ENCODE measurements at regions not wholly inside any gene's neighbourhood (a gene's known extent, or its start where the extent isn't known, plus 50 kb on each side); places are given as distances from the start of the nearest gene placed in this dataset.

DNA sequence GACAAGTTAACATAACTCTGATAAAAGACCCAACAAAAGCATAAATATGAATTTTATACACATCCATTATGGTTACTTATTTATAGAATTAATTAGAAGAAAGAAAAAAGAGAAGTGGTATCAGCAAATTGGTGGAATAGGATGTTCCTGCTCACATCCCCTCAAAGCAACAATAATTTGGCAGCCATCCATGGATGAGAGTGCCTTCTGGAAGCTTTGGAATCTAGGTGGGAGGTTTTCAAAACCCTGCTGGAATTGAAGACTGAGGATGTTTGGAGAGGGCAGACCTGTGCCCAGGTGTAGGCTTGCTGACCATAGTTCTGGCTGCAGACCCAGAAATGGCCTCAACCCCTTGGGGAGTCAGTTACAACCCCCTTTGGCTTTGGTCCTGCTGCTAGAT, 91.2 kb downstream of the EDEM1 start:
- TF ChIP-seq, protein P1, sequence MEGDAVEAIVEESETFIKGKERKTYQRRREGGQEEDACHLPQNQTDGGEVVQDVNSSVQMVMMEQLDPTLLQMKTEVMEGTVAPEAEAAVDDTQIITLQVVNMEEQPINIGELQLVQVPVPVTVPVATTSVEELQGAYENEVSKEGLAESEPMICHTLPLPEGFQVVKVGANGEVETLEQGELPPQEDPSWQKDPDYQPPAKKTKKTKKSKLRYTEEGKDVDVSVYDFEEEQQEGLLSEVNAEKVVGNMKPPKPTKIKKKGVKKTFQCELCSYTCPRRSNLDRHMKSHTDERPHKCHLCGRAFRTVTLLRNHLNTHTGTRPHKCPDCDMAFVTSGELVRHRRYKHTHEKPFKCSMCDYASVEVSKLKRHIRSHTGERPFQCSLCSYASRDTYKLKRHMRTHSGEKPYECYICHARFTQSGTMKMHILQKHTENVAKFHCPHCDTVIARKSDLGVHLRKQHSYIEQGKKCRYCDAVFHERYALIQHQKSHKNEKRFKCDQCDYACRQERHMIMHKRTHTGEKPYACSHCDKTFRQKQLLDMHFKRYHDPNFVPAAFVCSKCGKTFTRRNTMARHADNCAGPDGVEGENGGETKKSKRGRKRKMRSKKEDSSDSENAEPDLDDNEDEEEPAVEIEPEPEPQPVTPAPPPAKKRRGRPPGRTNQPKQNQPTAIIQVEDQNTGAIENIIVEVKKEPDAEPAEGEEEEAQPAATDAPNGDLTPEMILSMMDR (IDR thresholded peaks at IDR 0.05): no peak

- TF ChIP-seq, protein P1 (IDR thresholded peaks at IDR 0.05): no peak
Measured at GRCh38 chr3:5282703-5283102, 95.2 kb downstream of the EDEM1 start.

- TF ChIP-seq, protein P1 (IDR thresholded peaks at IDR 0.05): no peak
Measured at GRCh38 chr3:5285439-5285838, 97.9 kb downstream of the EDEM1 start.

GRCh38 chr3:5290915-5291314, 103.4 kb downstream of the EDEM1 start:
- TF ChIP-seq, protein P1 (IDR thresholded peaks at IDR 0.05): no peak

DNA sequence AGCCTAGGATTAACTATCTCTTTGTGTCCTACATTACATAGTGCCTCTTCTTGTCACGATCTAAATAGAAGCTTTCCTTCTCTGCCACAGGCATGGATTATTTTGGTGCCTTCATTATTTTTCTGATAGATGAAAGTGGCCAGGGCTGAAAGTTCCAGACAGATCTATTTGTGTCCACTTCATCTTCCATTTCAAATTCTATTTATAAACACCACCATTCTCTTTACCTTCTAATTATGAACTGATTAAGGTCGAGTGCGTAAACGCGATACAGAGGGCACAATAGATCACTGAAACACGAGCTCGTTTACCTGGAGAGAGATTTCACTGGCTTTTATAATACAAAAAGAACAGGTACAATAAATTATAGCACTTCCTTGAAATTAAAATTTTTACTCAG, 105.0 kb downstream of the EDEM1 start:
- TF ChIP-seq, protein P1 (IDR thresholded peaks at IDR 0.05): no peak

DNA sequence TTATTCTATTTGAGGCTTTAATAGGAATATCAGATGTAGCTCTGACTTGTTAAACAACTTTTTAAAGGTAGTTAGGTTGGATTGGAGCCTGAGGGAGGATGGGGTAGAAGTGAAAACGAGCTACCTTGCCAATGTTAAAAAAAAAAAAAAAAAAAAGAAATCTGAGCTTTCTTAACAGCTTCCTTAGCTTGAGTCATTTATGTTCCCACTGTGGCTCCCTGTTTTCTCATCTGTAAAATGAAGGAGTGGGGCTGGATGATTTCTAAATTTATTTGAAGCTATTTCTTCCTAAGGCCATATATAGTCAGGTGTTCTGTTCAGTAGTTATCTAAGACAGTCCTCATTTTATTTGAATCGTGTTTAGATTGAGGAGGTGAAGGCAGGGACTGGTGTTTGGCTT, 105.7 kb downstream of the EDEM1 start:
- TF ChIP-seq, protein P1 (IDR thresholded peaks at IDR 0.05): no peak

DNA sequence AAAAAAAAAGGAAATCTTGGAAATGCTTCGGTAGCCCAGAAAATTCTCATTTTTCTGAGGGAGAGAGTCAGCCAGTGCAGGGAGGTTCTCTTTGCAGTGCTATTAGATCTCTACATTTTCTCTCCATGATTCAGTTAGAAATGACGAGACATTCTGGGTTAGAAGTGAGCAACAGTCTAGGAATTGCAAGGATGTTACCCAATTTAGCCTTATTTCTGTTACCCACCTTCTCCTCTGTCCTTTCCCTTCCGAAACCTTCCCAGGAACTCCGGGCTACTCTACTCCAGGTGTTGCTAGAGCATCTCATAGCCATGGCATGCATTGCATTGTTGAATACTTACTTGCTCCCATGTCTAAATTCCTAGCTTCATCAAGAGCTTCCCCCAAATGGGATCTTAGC, 106.8 kb downstream of the EDEM1 start:
- TF ChIP-seq, protein P1 (IDR thresholded peaks at IDR 0.05): no peak

DNA sequence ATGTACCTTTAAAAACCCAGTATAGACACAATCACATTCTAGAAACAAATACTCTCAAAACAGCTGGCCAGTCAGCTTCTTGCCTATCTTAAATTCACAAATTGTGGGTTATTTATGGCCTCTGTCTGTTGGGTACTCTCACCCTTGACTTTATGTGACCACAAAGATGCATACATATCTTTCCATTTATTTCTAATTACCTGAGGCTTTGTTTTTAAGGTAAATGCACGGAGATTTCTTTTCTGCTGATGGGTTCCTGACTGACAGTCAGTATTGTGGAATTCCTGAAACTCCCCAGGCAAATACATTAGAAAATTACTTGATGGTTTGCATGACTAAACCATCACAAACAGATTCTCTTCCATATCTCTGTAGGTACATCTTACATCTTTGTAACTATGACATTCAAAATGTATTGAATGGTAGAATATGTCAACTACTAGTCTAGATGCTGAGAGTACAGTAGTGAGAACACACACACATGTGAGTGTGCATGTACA, 107.7 kb downstream of the EDEM1 start:
- TF ChIP-seq, protein P1 (IDR thresholded peaks at IDR 0.05): no peak
